ENCODE measurements at regions not wholly inside any gene's neighbourhood (a gene's known extent, or its start where the extent isn't known, plus 50 kb on each side); places are given as distances from the start of the nearest gene placed in this dataset.

DNA sequence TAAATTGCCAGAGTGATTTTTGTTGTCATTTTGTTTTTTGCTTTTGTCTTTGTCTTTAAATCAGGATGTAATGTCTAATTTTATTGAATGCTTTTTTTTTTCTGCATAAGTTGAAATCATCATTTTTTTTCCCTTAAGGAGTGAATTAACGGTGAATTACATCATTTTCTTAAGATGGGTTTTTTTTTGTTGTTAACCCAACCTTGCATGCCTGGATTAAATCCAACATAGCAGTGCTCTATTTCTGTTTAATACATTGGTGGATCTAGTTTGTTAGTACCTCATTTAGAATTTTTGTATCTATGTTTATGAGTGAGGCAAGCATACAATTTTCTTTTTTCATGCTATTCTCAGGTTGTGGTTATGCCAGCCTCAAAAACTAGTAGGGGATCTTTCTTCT, 186.4 kb upstream of the TMC3 start:
- DNase-seq: no peak
- H3K4me1 Mint-ChIP-seq (ENCODE audit: low read depth, unreplicated experiment): no peaks in the 10 kb centered on the region
- no TSS peak for BruUV-seq (replicated peaks)
- no peaks in the 10 kb centered on the region for H3K36me3 ChIP-seq (ENCODE audit: control insufficient read depth, insufficient read depth, low read length)
- no peaks in the 10 kb centered on the region for H3K9me3 ChIP-seq
- H3K9me3 Mint-ChIP-seq (ENCODE audit: unreplicated experiment): peaks cover 20% of the 10 kb centered on the region
- TF ChIP-seq, protein P1, sequence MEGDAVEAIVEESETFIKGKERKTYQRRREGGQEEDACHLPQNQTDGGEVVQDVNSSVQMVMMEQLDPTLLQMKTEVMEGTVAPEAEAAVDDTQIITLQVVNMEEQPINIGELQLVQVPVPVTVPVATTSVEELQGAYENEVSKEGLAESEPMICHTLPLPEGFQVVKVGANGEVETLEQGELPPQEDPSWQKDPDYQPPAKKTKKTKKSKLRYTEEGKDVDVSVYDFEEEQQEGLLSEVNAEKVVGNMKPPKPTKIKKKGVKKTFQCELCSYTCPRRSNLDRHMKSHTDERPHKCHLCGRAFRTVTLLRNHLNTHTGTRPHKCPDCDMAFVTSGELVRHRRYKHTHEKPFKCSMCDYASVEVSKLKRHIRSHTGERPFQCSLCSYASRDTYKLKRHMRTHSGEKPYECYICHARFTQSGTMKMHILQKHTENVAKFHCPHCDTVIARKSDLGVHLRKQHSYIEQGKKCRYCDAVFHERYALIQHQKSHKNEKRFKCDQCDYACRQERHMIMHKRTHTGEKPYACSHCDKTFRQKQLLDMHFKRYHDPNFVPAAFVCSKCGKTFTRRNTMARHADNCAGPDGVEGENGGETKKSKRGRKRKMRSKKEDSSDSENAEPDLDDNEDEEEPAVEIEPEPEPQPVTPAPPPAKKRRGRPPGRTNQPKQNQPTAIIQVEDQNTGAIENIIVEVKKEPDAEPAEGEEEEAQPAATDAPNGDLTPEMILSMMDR (IDR thresholded peaks at IDR 0.05; ENCODE audit: insufficient read depth in 1 of 2, low read depth in 1 of 2, low read length in 1 of 2, severe bottlenecking in 1 of 2, unreplicated experiment in 1 of 2): no peak
- peaks cover 3% of the 10 kb centered on the region for H3K27me3 Mint-ChIP-seq (ENCODE audit: insufficient read depth, unreplicated experiment)
- H3K27ac Mint-ChIP-seq (ENCODE audit: unreplicated experiment): no peak overlapping the region
- H3K27me3 ChIP-seq (replicated peaks; ENCODE audit: control insufficient read depth, insufficient read depth, low read length): no peaks in the 10 kb centered on the region
- no peak overlapping the region for H3K4me3 Mint-ChIP-seq (ENCODE audit: unreplicated experiment)
- H3K4me1 ChIP-seq: no peaks in the 10 kb centered on the region
- intact Hi-C loops (cut with micrococcal nuclease; ENCODE audit: unreplicated experiment): no loop called here
- H3K36me3 Mint-ChIP-seq (ENCODE audit: insufficient read depth, unreplicated experiment): no peaks in the 10 kb centered on the region
- no peak overlapping the region for H3K4me3 ChIP-seq (ENCODE audit: low read depth, low read length)
- POLR2A ChIA-PET: no interaction called here
- CTCF ChIA-PET: no interaction called here

DNA sequence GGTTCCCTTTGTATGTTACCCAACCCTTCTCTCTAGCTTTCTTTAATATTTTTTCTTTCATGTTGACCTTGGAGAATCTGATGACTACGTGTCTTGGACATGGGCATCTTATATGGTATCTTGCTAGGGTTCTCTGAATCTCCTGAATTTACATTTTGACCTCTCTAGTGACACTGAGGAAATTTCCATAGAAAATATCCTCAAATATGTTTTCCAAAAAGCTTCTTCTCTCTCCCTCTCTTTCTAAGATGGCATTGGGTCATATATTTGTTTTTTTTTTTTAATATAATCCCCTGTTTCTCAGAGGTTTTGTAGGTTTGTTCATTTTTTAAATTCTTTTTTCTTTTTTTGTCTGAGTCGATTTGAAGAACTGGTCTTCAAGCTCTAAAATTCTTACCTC, 184.0 kb upstream of the TMC3 start:
- H3K4me3 ChIP-seq (ENCODE audit: low read depth, low read length): no peak overlapping the region
- no peaks in the 10 kb centered on the region for H3K27me3 ChIP-seq (replicated peaks; ENCODE audit: control insufficient read depth, insufficient read depth, low read length)
- H3K9me3 ChIP-seq: no peaks in the 10 kb centered on the region
- no TSS peak for BruUV-seq (replicated peaks)
- ChIA-PET POLR2A (no interaction called here), CTCF (no interaction called here)
- H3K27ac Mint-ChIP-seq (ENCODE audit: unreplicated experiment): no peak overlapping the region
- no peak for DNase-seq
- H3K4me3 Mint-ChIP-seq (ENCODE audit: unreplicated experiment): no peak overlapping the region
- no peaks in the 10 kb centered on the region for H3K4me1 Mint-ChIP-seq (ENCODE audit: low read depth, unreplicated experiment)
- H3K36me3 Mint-ChIP-seq (ENCODE audit: insufficient read depth, unreplicated experiment): no peaks in the 10 kb centered on the region
- TF ChIP-seq, protein P1 (IDR thresholded peaks at IDR 0.05; ENCODE audit: insufficient read depth in 1 of 2, low read depth in 1 of 2, low read length in 1 of 2, severe bottlenecking in 1 of 2, unreplicated experiment in 1 of 2): no peak
- intact Hi-C loops (cut with micrococcal nuclease; ENCODE audit: unreplicated experiment): no loop called here
- H3K9me3 Mint-ChIP-seq (ENCODE audit: unreplicated experiment): peaks cover 14% of the 10 kb centered on the region
- H3K36me3 ChIP-seq (ENCODE audit: control insufficient read depth, insufficient read depth, low read length): no peaks in the 10 kb centered on the region
- H3K4me1 ChIP-seq: no peaks in the 10 kb centered on the region
- peaks cover 2% of the 10 kb centered on the region for H3K27me3 Mint-ChIP-seq (ENCODE audit: insufficient read depth, unreplicated experiment)

DNA sequence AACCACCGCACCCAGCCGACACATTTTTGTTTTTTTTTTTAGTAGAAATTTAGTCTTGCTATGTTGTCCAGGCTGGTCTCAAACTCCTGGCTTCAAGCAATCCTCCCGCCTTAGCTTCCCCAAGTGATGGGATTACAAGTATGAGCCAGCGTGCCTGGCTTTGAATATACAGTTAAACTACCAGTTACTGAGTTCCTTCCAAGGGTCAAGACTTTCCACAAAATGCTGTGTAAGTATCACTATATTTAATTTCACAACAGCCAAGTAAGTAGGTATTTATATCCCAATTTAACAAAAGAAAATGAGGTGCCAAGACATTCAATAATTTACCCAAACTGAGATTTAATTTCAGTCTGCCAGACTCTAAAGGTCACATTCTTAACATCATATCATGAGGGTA, 181.3 kb upstream of the TMC3 start:
- CTCF ChIA-PET: no interaction called here
- no peak overlapping the region for H3K4me3 ChIP-seq (ENCODE audit: low read depth, low read length)
- no peak overlapping the region for H3K4me3 Mint-ChIP-seq (ENCODE audit: unreplicated experiment)

More for the DNA sequence above, 181.3 kb upstream of the TMC3 start:
- TF ChIP-seq, protein P1 (IDR thresholded peaks at IDR 0.05; ENCODE audit: insufficient read depth in 1 of 2, low read depth in 1 of 2, low read length in 1 of 2, severe bottlenecking in 1 of 2, unreplicated experiment in 1 of 2): no peak
- Histone ChIP-seq H3K27me3 (replicated peaks; ENCODE audit: control insufficient read depth, insufficient read depth, low read length) (no peaks in the 10 kb centered on the region), H3K9me3 (no peaks in the 10 kb centered on the region), H3K36me3 (ENCODE audit: control insufficient read depth, insufficient read depth, low read length) (no peaks in the 10 kb centered on the region), H3K4me1 (no peaks in the 10 kb centered on the region)
- Mint-ChIP-seq H3K36me3 (ENCODE audit: insufficient read depth, unreplicated experiment) (no peaks in the 10 kb centered on the region), H3K27me3 (ENCODE audit: insufficient read depth, unreplicated experiment) (peaks cover 5% of the 10 kb centered on the region), H3K27ac (ENCODE audit: unreplicated experiment) (no peak overlapping the region), H3K9me3 (ENCODE audit: unreplicated experiment) (peaks cover 14% of the 10 kb centered on the region), H3K4me1 (ENCODE audit: low read depth, unreplicated experiment) (no peaks in the 10 kb centered on the region)
- no TSS peak for BruUV-seq (replicated peaks)
- DNase-seq: no peak
- POLR2A ChIA-PET: no interaction called here
- intact Hi-C loops (cut with micrococcal nuclease; ENCODE audit: unreplicated experiment): no loop called here
